GM19324 (cell line): ENCODE measurements at regions not wholly inside any gene's neighbourhood (a gene's known extent, or its start where the extent isn't known, plus 50 kb on each side); places are given as distances from the start of the nearest gene placed in this dataset.

Experiments used
- ATAC-seq: cut with Tn5 transposase; IDR thresholded peaks from one replicate; pipeline ENCODE4 v1.9.1; 2021; ENCODE audit warnings: mild to moderate bottlenecking, moderate library complexity; ENCODE audit not compliant: unreplicated experiment, low FRiP score

GRCh38 chr2:103809415-103809814, 1044.5 kb upstream of the POU3F3 start:
- ATAC-seq, result no peak

GRCh38 chr2:103809941-103810441, 1043.9 kb upstream of the POU3F3 start:
- ATAC-seq, result no peak

GRCh38 chr2:103810875-103811274, 1043.0 kb upstream of the POU3F3 start:
- ATAC-seq, result no peak

GRCh38 chr2:103814016-103814415, 1039.9 kb upstream of the POU3F3 start:
- ATAC-seq, result no peak

GRCh38 chr2:103815731-103816130, 1038.2 kb upstream of the POU3F3 start:
- ATAC-seq, result no peak

- no peak for ATAC-seq
These were observed 1036.2 kb upstream of the POU3F3 start for GRCh38 chr2:103817746-103818145.

GRCh38 chr2:103818176-103818575, 1035.7 kb upstream of the POU3F3 start:
- no peak for ATAC-seq

- no peak for ATAC-seq
These were observed 1034.3 kb upstream of the POU3F3 start for GRCh38 chr2:103819599-103819998.

GRCh38 chr2:103823847-103824246, 1030.1 kb upstream of the POU3F3 start:
- ATAC-seq, result no peak

GRCh38 chr2:103847276-103847675, 1006.6 kb upstream of the POU3F3 start:
- no peak for ATAC-seq

- ATAC-seq, result no peak
These were observed 994.7 kb upstream of the POU3F3 start for GRCh38 chr2:103859238-103859637.

GRCh38 chr2:103860016-103860415, 993.9 kb upstream of the POU3F3 start:
- ATAC-seq, result no peak

- ATAC-seq, result no peak
These were observed 985.5 kb upstream of the POU3F3 start for GRCh38 chr2:103868396-103868795.

GRCh38 chr2:103873716-103874351, 980.1 kb upstream of the POU3F3 start:
- no peak for ATAC-seq

- ATAC-seq, result no peak
These were observed 978.8 kb upstream of the POU3F3 start for GRCh38 chr2:103875131-103875530.

- no peak for ATAC-seq
These were observed 978.4 kb upstream of the POU3F3 start for GRCh38 chr2:103875531-103875930.

GRCh38 chr2:103876611-103877010, 977.3 kb upstream of the POU3F3 start:
- no peak for ATAC-seq

- ATAC-seq, result no peak
These were observed 974.8 kb upstream of the POU3F3 start for GRCh38 chr2:103879101-103879500.

- no peak for ATAC-seq
These were observed 973.7 kb upstream of the POU3F3 start for GRCh38 chr2:103880081-103880834.

- no peak for ATAC-seq
These were observed 966.3 kb upstream of the POU3F3 start for GRCh38 chr2:103887625-103888024.

GRCh38 chr2:103896182-103896581, 957.7 kb upstream of the POU3F3 start:
- ATAC-seq, result no peak

GRCh38 chr2:103898561-103898960, 955.4 kb upstream of the POU3F3 start:
- no peak for ATAC-seq
